Suprapubic skin (tissue), 3 donors: ENCODE measurements at regions not wholly inside any gene's neighbourhood (a gene's known extent, or its start where the extent isn't known, plus 50 kb on each side); places are given as distances from the start of the nearest gene placed in this dataset.

Source experiments
- EP300 ChIP-seq: sonication (generic); formaldehyde crosslinking; IDR thresholded peaks from one replicate; pipeline ENCODE4 v1.6.1; 2017; ENCODE audit warnings: antibody characterized with exemption
- TF ChIP-seq, protein P1 (sequence below), 2 donors: fragments of 200-600 bp in 1 of 2; fragments of 450-650 bp in 1 of 2; sonication (generic) in 1 of 2; IDR thresholded peaks; one replicate each; pipeline ENCODE4 v1.5.1; 2016 to 2019; ENCODE audit warnings: antibody characterized with exemption in 2 of 2, mild to moderate bottlenecking in 1 of 2, moderate library complexity in 1 of 2

DNA sequence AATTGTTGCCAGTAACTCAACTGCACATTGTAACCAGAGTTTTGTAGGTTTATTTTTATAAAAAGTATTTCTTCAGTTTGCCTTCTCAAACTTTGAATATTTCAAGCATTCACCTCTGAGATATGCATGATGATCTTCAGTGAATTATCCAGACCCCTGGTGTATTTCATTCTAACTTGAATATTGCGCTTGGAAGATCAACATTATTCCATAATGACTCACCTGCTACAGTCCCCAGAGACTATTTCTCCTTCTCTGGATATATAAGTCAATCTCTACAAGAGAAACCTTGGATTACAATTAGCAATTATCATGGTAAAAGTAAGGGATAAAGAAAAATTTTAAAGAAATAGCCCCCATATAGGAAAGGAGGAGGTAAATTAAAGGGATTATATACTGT is 1041.0 kb downstream of the TLE1 start:
- TF ChIP-seq, protein P1, sequence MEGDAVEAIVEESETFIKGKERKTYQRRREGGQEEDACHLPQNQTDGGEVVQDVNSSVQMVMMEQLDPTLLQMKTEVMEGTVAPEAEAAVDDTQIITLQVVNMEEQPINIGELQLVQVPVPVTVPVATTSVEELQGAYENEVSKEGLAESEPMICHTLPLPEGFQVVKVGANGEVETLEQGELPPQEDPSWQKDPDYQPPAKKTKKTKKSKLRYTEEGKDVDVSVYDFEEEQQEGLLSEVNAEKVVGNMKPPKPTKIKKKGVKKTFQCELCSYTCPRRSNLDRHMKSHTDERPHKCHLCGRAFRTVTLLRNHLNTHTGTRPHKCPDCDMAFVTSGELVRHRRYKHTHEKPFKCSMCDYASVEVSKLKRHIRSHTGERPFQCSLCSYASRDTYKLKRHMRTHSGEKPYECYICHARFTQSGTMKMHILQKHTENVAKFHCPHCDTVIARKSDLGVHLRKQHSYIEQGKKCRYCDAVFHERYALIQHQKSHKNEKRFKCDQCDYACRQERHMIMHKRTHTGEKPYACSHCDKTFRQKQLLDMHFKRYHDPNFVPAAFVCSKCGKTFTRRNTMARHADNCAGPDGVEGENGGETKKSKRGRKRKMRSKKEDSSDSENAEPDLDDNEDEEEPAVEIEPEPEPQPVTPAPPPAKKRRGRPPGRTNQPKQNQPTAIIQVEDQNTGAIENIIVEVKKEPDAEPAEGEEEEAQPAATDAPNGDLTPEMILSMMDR (IDR thresholded peaks at IDR 0.05), result no peak
- TF ChIP-seq EP300, result no peak
